NT2/D1 (cell line): ENCODE measurements at regions not wholly inside any gene's neighbourhood (a gene's known extent, or its start where the extent isn't known, plus 50 kb on each side); places are given as distances from the start of the nearest gene placed in this dataset.

Experiments
- DNase-seq: peaks from one replicate; pipeline ENCODE4 v3.0.0-alpha.2; 2011; ENCODE audit warnings: low read depth, low spot score
- H3K27me3 ChIP-seq: 2 replicates; pipeline ENCODE4 v1.6.0; 2011; ENCODE audit warnings: mild to moderate bottlenecking; ENCODE audit not compliant: insufficient read length, insufficient read depth
- H3K36me3 ChIP-seq: 2 replicates; pipeline ENCODE4 v1.6.1; 2011; ENCODE audit warnings: mild to moderate bottlenecking, low read length, mixed read lengths; ENCODE audit not compliant: insufficient read depth, insufficient read length
- H3K4me1 ChIP-seq: 2 replicates; pipeline ENCODE4 v1.5.1; 2011; ENCODE audit not compliant: insufficient read depth, insufficient read length
- H3K4me3 ChIP-seq: 2 replicates; pipeline ENCODE4 v1.5.1; 2011; ENCODE audit warnings: low read depth; ENCODE audit not compliant: insufficient read length
- H3K9ac ChIP-seq: 2 replicates; pipeline ENCODE4 v1.6.0; 2011; ENCODE audit warnings: low read depth; ENCODE audit not compliant: insufficient read length
- H3K9me3 ChIP-seq: 2 replicates; pipeline ENCODE4 v1.5.1; 2011; ENCODE audit warnings: mild to moderate bottlenecking, low read length; ENCODE audit not compliant: insufficient read depth
- SUZ12 ChIP-seq: IDR thresholded peaks from 2 replicates; pipeline ENCODE4 v1.6.1; 2011; ENCODE audit not compliant: insufficient read length, insufficient read depth; ENCODE audit errors: extremely low read depth
- YY1 ChIP-seq: IDR thresholded peaks from 2 replicates; pipeline ENCODE4 v1.6.1; 2011; ENCODE audit not compliant: insufficient read length, insufficient read depth
- ZNF274 ChIP-seq: IDR thresholded peaks from 2 replicates; pipeline ENCODE4 v1.6.1; 2011; ENCODE audit warnings: mild to moderate bottlenecking, low read depth, low read length

- TF ChIP-seq SUZ12 (no peak), YY1 (no peak), ZNF274 (no peak)
- DNase-seq: no peak
- no peak overlapping the region for H3K9ac ChIP-seq
- H3K27me3 ChIP-seq: no peaks in the 10 kb centered on the region
- H3K36me3 ChIP-seq: no peaks in the 10 kb centered on the region
- no peak overlapping the region for H3K4me3 ChIP-seq
- H3K9me3 ChIP-seq: peaks cover 10% of the 10 kb centered on the region; the same call in 1 of the 2 replicates
- H3K4me1 ChIP-seq: no peaks in the 10 kb centered on the region
Measured at GRCh38 chr1:199101635-199102034, 462.8 kb downstream of the PTPRC start.

GRCh38 chr1:199102239-199102638 is 463.4 kb downstream of the PTPRC start:
- Histone ChIP-seq H3K4me3 (no peak overlapping the region), H3K9me3 (peaks cover 8% of the 10 kb centered on the region; the same call in 1 of the 2 replicates), H3K4me1 (no peaks in the 10 kb centered on the region), H3K27me3 (no peaks in the 10 kb centered on the region), H3K36me3 (no peaks in the 10 kb centered on the region), H3K9ac (no peak overlapping the region)
- TF ChIP-seq ZNF274: no peak
- TF ChIP-seq SUZ12: no peak
- no peak for TF ChIP-seq YY1
- DNase-seq: no peak

- TF ChIP-seq SUZ12 (no peak), YY1 (no peak), ZNF274 (no peak)
- DNase-seq: no peak
- no peaks in the 10 kb centered on the region for H3K36me3 ChIP-seq
- no peak overlapping the region for H3K9ac ChIP-seq
- peaks cover 7% of the 10 kb centered on the region; the same call in 1 of the 2 replicates for H3K9me3 ChIP-seq
- no peaks in the 10 kb centered on the region for H3K4me1 ChIP-seq
- no peak overlapping the region for H3K4me3 ChIP-seq
- no peaks in the 10 kb centered on the region for H3K27me3 ChIP-seq
Measured at GRCh38 chr1:199109160-199109559, 470.3 kb downstream of the PTPRC start.

- H3K9ac ChIP-seq: no peak overlapping the region
- no peaks in the 10 kb centered on the region for H3K4me1 ChIP-seq
- no peak overlapping the region for H3K4me3 ChIP-seq
- TF ChIP-seq YY1: no peak
- TF ChIP-seq ZNF274: no peak
- TF ChIP-seq SUZ12: no peak
- DNase-seq: no peak
- H3K9me3 ChIP-seq: peaks cover 7% of the 10 kb centered on the region; the same call in 1 of the 2 replicates
- H3K36me3 ChIP-seq: no peaks in the 10 kb centered on the region
- H3K27me3 ChIP-seq: no peaks in the 10 kb centered on the region
Measured at GRCh38 chr1:199112365-199112764, 473.5 kb downstream of the PTPRC start.

- no peak overlapping the region for H3K9ac ChIP-seq
- no peaks in the 10 kb centered on the region for H3K27me3 ChIP-seq
- peak; percentile 61 for DNase-seq
- peaks cover 7% of the 10 kb centered on the region; the same call in 1 of the 2 replicates for H3K9me3 ChIP-seq
- TF ChIP-seq SUZ12 (no peak), ZNF274 (no peak), YY1 (no peak)
- H3K36me3 ChIP-seq: no peaks in the 10 kb centered on the region
- H3K4me1 ChIP-seq: no peaks in the 10 kb centered on the region
- H3K4me3 ChIP-seq: no peak overlapping the region
Measured at GRCh38 chr1:199113265-199113869, 474.5 kb downstream of the PTPRC start.

GRCh38 chr1:199116488-199116887 is 477.6 kb downstream of the PTPRC start:
- Histone ChIP-seq H3K9ac (no peak overlapping the region), H3K4me1 (no peaks in the 10 kb centered on the region), H3K4me3 (no peak overlapping the region), H3K9me3 (peaks cover 7% of the 10 kb centered on the region; the same call in 1 of the 2 replicates), H3K27me3 (no peaks in the 10 kb centered on the region), H3K36me3 (no peaks in the 10 kb centered on the region)
- peak; percentile 35 for DNase-seq
- TF ChIP-seq YY1: no peak
- no peak for TF ChIP-seq SUZ12
- TF ChIP-seq ZNF274: no peak

- H3K36me3 ChIP-seq: no peaks in the 10 kb centered on the region
- no peaks in the 10 kb centered on the region for H3K27me3 ChIP-seq
- no peak overlapping the region for H3K4me3 ChIP-seq
- no peak for DNase-seq
- H3K4me1 ChIP-seq: no peaks in the 10 kb centered on the region
- no peak overlapping the region for H3K9ac ChIP-seq
- no peak for TF ChIP-seq SUZ12
- no peak for TF ChIP-seq ZNF274
- no peak for TF ChIP-seq YY1
- H3K9me3 ChIP-seq: no peaks in the 10 kb centered on the region
Measured at GRCh38 chr1:199121047-199121446, 482.2 kb downstream of the PTPRC start.
